Stomach (tissue), 8 donors: ENCODE measurements at regions not wholly inside any gene's neighbourhood (a gene's known extent, or its start where the extent isn't known, plus 50 kb on each side); places are given as distances from the start of the nearest gene placed in this dataset.

Experiments used
- DNase-seq, 2 donors: peaks; one replicate each; pipeline versions ENCODE4 v3.0.0 to v3.0.0-alpha.2; 2013 to 2019
- H3K27ac ChIP-seq, 5 donors: fragments of 200-600 bp in 4 of 5; sonication (generic) in 4 of 5; one replicate each; pipeline ENCODE4 v1.5.1; 2013 to 2019; ENCODE audit warnings: mild to moderate bottlenecking in 1 of 5, moderate library complexity in 1 of 5
- H3K27me3 ChIP-seq, 3 donors: fragments of 200-600 bp; sonication (generic); one replicate each; pipeline ENCODE4 v1.5.1; 2017 to 2019; ENCODE audit warnings: mixed run types in 1 of 3
- H3K36me3 ChIP-seq, 4 donors: fragments of 200-600 bp; sonication (generic); 1 replicate in 3 of 4; 2 replicates in 1 of 4; pipeline ENCODE4 v1.5.1; 2016 to 2019
- H3K4me1 ChIP-seq, 4 donors: fragments of 200-600 bp; sonication (generic); one replicate each; pipeline ENCODE4 v1.5.1; 2016 to 2019
- H3K4me3 ChIP-seq, 4 donors: fragments of 200-600 bp; sonication (generic) in 3 of 4; one replicate each; pipeline ENCODE4 v1.5.1; 2016 to 2019; ENCODE audit warnings: mild to moderate bottlenecking in 1 of 4
- H3K9me3 ChIP-seq, 4 donors: fragments of 200-600 bp; sonication (generic); one replicate each; pipeline ENCODE4 v1.5.1; 2016 to 2019
- EP300 ChIP-seq: sonication (generic); formaldehyde crosslinking; IDR thresholded peaks from one replicate; pipeline ENCODE4 v1.6.1; 2017; ENCODE audit warnings: antibody characterized with exemption
- POLR2A ChIP-seq, 4 donors: fragments of 450-650 bp; IDR thresholded peaks; one replicate each; pipeline ENCODE4 v1.6.1; 2016; ENCODE audit warnings: antibody characterized with exemption in 4 of 4, control low read depth in 2 of 4, mild to moderate bottlenecking in 1 of 4, moderate library complexity in 1 of 4
- POLR2AphosphoS5 ChIP-seq, 3 donors: sonication (generic); formaldehyde crosslinking; IDR thresholded peaks; one replicate each; pipeline ENCODE4 v1.6.1; 2016; ENCODE audit warnings: antibody characterized with exemption in 3 of 3
- WGBS, 5 donors: extraction: QIAGEN DNeasy Blood & Tissue Kit in 3 of 5; methylation state at CpG; one replicate each; pipeline versions ENCODE4 v1.1.5 to v1.1.7; 2013 to 2018; 5-methylcytosine and 5-hydroxymethylcytosine counted together
- intact Hi-C: fragments of 100-400 bp; cut with DNase I; formaldehyde crosslinking; loops from one replicate; pipeline ENCODE4 v1.15.1; 2023; ENCODE audit warnings: low total_unique reads
- TF ChIP-seq, protein P1 (sequence below), 7 experiments: fragments of 450-650 bp in 4 of 7; fragments of 200-600 bp in 3 of 7; sonication (generic) in 3 of 7; IDR thresholded peaks; one replicate each; pipeline ENCODE4 v1.5.1; 2016 to 2019; ENCODE audit warnings: antibody characterized with exemption in 7 of 7, control low read depth in 2 of 7, mild to moderate bottlenecking in 1 of 7
- donor health status: healthy with polysubstance abuse.
- donor health status: Bipolar disorder and iron deficiency.
- donor health status: healthy.

DNA sequence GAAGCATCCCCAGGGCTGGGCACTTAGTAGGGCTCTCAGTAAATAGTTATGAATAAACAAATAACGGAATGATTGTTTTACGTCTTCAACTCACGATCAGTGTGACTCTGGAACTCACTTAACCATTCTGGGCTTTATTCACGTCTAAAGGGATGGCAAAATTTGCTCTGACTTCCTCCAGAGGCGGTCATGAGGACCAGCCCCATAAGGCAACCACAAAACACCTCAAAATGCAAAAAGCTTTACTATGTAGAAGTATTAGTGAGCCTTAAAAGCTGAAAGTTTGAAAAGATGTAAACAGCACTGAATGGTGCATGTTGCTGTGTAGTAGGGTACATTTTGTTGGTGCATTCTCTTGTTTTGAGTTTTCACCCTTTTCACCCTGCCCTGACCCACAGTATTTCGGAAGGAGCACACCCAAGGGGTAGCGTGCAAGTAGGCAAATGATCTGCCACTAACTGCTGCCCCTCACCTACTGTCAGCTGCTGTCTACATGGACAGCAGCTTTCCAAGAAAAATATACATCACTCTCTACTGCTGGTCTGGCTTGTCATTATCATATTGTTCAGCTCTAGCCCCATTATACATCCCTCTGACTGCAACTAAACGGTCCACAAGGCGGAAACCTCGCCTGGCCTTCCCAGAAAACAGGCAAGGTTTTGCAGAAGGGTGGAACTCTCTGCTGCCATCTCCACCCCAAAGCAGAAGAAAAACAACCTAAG, 308.5 kb upstream of the PROK2 start:
- WGBS, 5 donors, result 79 to 83% (median 82%) methylated on average over 10 of the region's 10 CpGs
- H3K4me1 ChIP-seq, result no peaks in the 10 kb centered on the region
- H3K36me3 ChIP-seq, result no peaks in the 10 kb centered on the region
- no peaks in the 10 kb centered on the region for H3K9me3 ChIP-seq
- no peak overlapping the region for H3K27ac ChIP-seq
- intact Hi-C loops, result no loop called here
- DNase-seq, result no peak
- no peak for TF ChIP-seq POLR2A (IDR thresholded peaks at IDR 0.05)
- TF ChIP-seq, protein P1, sequence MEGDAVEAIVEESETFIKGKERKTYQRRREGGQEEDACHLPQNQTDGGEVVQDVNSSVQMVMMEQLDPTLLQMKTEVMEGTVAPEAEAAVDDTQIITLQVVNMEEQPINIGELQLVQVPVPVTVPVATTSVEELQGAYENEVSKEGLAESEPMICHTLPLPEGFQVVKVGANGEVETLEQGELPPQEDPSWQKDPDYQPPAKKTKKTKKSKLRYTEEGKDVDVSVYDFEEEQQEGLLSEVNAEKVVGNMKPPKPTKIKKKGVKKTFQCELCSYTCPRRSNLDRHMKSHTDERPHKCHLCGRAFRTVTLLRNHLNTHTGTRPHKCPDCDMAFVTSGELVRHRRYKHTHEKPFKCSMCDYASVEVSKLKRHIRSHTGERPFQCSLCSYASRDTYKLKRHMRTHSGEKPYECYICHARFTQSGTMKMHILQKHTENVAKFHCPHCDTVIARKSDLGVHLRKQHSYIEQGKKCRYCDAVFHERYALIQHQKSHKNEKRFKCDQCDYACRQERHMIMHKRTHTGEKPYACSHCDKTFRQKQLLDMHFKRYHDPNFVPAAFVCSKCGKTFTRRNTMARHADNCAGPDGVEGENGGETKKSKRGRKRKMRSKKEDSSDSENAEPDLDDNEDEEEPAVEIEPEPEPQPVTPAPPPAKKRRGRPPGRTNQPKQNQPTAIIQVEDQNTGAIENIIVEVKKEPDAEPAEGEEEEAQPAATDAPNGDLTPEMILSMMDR (IDR thresholded peaks at IDR 0.05), result no peak
- TF ChIP-seq EP300, result no peak
- TF ChIP-seq POLR2AphosphoS5 (IDR thresholded peaks at IDR 0.05), result no peak
- no peaks in the 10 kb centered on the region for H3K27me3 ChIP-seq
- H3K4me3 ChIP-seq, result no peak overlapping the region

DNA sequence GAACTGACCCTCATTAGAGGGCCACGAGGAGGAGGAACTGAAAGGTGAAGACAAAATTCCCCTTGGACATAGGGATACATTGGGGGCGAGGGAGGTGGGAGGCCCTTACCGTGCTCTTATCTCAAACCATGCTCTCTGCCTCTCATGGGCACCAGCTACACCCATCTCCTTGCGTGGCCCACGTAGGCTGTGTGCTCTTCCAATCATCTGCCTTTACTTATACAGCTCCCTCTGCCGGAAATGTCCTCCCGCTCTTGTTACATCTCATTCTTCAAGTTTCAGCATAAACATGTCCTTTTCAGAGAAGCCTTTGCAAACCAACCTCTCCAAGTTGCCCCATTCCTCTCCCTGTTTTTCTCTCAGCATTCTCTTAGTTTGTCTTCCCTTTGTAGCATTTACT, 307.8 kb upstream of the PROK2 start:
- H3K4me3 ChIP-seq, result no peak overlapping the region
- H3K9me3 ChIP-seq, result no peaks in the 10 kb centered on the region
- H3K4me1 ChIP-seq, result no peaks in the 10 kb centered on the region
- no peaks in the 10 kb centered on the region for H3K36me3 ChIP-seq
- 68 to 91% (median 79%) methylated on average over 7 of the region's 7 CpGs for WGBS, 5 donors
- intact Hi-C loops, result no loop called here
- DNase-seq, result no peak
- TF ChIP-seq POLR2AphosphoS5 (IDR thresholded peaks at IDR 0.05) (no peak), EP300 (no peak), POLR2A (IDR thresholded peaks at IDR 0.05) (no peak)
- TF ChIP-seq, protein P1 (IDR thresholded peaks at IDR 0.05), result no peak
- no peak overlapping the region for H3K27ac ChIP-seq
- H3K27me3 ChIP-seq, result no peaks in the 10 kb centered on the region

DNA sequence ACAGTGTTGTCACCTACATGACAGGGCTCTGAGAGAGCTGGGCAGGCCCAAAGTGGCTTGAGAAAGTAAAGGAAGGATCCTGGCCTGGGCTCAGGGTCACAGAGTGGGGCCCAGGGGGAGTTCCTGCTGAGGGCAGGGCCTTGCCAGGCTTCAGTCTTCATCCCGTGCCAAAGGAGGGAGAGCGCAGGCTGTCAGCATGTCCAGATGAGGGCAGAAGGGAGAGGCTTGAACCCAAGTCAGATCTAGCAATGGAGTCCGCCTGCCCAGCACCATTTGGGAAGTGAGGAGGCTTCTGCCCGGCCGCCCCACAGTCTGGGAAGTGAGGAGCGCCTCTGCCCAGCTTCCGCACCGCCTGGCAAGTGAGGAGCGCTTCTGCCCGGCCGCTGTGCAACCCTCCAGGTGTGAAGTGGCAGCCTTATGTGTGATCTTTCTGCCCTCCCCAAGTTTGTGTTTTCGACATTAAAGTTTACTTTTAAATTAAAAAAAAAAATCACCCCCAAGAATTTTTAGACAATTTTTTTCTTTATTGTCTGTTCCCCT, 303.6 kb upstream of the PROK2 start:
- Histone ChIP-seq H3K27me3 (no peaks in the 10 kb centered on the region), H3K4me3 (no peak overlapping the region), H3K36me3 (no peaks in the 10 kb centered on the region), H3K9me3 (no peaks in the 10 kb centered on the region), H3K27ac (no peak overlapping the region), H3K4me1 (no peaks in the 10 kb centered on the region)
- TF ChIP-seq POLR2A (IDR thresholded peaks at IDR 0.05) (no peak), POLR2AphosphoS5 (IDR thresholded peaks at IDR 0.05) (no peak), EP300 (no peak)
- TF ChIP-seq, protein P1 (IDR thresholded peaks at IDR 0.05), result no peak
- DNase-seq, result no peak
- WGBS, 5 donors, result 93 to 96% (median 95%) methylated on average over 12 of the region's 12 CpGs
- intact Hi-C loops, result no loop called here

DNA sequence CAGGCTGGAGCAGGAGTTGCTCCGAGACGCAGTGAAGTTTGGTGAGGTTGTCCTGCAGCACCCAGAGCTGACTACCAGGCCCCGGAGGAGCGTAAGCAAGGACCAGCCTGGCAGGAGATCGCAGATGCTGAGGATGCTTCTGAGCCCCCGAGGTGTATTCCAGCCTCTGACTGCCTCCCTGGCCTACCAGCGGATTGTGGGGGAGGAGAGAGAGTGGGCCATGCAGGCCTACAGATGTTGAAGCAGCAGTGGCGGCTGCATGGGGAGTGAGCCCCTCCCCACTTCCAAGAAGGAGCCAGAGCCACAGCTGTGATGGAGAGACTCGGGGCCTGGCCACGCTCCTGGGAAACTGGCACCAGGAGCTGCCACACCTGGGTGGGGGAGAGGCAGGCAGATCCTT, 302.5 kb upstream of the PROK2 start:
- H3K27ac ChIP-seq, result no peak overlapping the region
- H3K9me3 ChIP-seq, result no peaks in the 10 kb centered on the region
- WGBS, 5 donors, result 94 to 97% (median 94%) methylated on average over 10 of the region's 10 CpGs
- H3K36me3 ChIP-seq, result no peaks in the 10 kb centered on the region
- no peak overlapping the region for H3K4me3 ChIP-seq
- H3K27me3 ChIP-seq, result no peaks in the 10 kb centered on the region
- peaks cover 0 to 6% (median 3%) of the 10 kb centered on the region in 4 donors for H3K4me1 ChIP-seq
- TF ChIP-seq EP300 (no peak), POLR2AphosphoS5 (IDR thresholded peaks at IDR 0.05) (no peak), POLR2A (IDR thresholded peaks at IDR 0.05) (no peak)
- TF ChIP-seq, protein P1 (IDR thresholded peaks at IDR 0.05), result no peak
- no peak for DNase-seq
- intact Hi-C loops, result no loop called here
